Retinal pigment epithelial cell (primary cell): ENCODE measurements at regions not wholly inside any gene's neighbourhood (a gene's known extent, or its start where the extent isn't known, plus 50 kb on each side); places are given as distances from the start of the nearest gene placed in this dataset.

Source experiments
- DNase-seq: peaks from one replicate; pipeline ENCODE4 v3.0.0-alpha.2; 2010; ENCODE audit warnings: low read depth
- H3K4me3 ChIP-seq: 2 replicates; pipeline ENCODE4 v1.5.1; 2011; ENCODE audit warnings: mild to moderate bottlenecking, low read length, control low read depth, moderate library complexity
- CTCF ChIP-seq: conservative IDR thresholded peaks from 2 replicates; pipeline ENCODE4 v1.5.1; 2011; ENCODE audit warnings: low read depth, low read length, control low read depth, inconsistent platforms

GRCh38 chr6:74554041-74554440, 651.8 kb downstream of the COL12A1 start:
- TF ChIP-seq CTCF = no peak
- no peak for DNase-seq
- H3K4me3 ChIP-seq = no peak overlapping the region

- TF ChIP-seq CTCF = no peak
- DNase-seq = no peak
- H3K4me3 ChIP-seq = no peak overlapping the region
Measured at GRCh38 chr6:74551896-74552295, 654.0 kb downstream of the COL12A1 start.

DNA sequence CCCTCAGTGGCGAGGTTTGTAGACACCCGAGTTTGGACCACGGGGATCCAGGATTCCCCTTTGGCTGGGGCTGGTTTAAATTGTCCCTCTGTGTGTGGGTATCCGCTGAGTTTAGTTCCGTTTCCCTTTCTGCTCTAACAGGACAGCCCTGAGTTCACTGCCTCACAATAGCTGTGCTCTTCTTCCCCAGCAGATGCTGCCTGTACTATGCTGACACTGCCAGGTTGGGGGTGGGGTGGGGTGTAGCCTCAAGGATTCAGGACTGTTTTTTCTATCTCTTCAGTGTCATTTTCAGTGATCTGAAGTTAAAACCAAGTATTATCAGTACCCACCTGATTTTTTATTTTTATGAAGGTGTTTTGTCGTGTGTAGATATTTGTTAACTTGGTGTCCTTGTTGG, 655.0 kb downstream of the COL12A1 start:
- DNase-seq = no peak
- TF ChIP-seq CTCF = no peak
- no peak overlapping the region for H3K4me3 ChIP-seq

- no peak for TF ChIP-seq CTCF
- H3K4me3 ChIP-seq = no peak overlapping the region
- no peak for DNase-seq
Measured at GRCh38 chr6:74549746-74550145, 656.1 kb downstream of the COL12A1 start.

GRCh38 chr6:74534465-74535211, 671.2 kb downstream of the COL12A1 start:
- no peak overlapping the region for H3K4me3 ChIP-seq
- no peak for DNase-seq
- TF ChIP-seq CTCF = no peak

GRCh38 chr6:74519163-74519562, 686.7 kb downstream of the COL12A1 start:
- DNase-seq = no peak
- H3K4me3 ChIP-seq = no peak overlapping the region
- no peak for TF ChIP-seq CTCF

GRCh38 chr6:74518035-74518434, 687.8 kb downstream of the COL12A1 start:
- H3K4me3 ChIP-seq = no peak overlapping the region
- DNase-seq = no peak
- no peak for TF ChIP-seq CTCF
